Neural progenitor cell (in vitro differentiated cells): ENCODE measurements at regions not wholly inside any gene's neighbourhood (a gene's known extent, or its start where the extent isn't known, plus 50 kb on each side); places are given as distances from the start of the nearest gene placed in this dataset.

ENCODE experiments used
- DNase-seq: peaks from one replicate; pipeline ENCODE4 v3.0.0-alpha.2; 2016; ENCODE audit warnings: low spot score
- H2AFZ ChIP-seq: fragments of 200-600 bp; sonication (generic); replicated peaks from 2 replicates; pipeline ENCODE4 v1.6.1; 2016; ENCODE audit warnings: antibody characterized with exemption
- H3F3A ChIP-seq: fragments of 200-600 bp; sonication (generic); 2 replicates; pipeline ENCODE4 v1.6.1; 2016; ENCODE audit warnings: antibody characterized with exemption, low read depth
- H3K27ac ChIP-seq: fragments of 200-600 bp; sonication (generic); 2 replicates; pipeline ENCODE4 v1.5.1; 2016; ENCODE audit warnings: mild to moderate bottlenecking
- H3K27me3 ChIP-seq: fragments of 200-600 bp; sonication (generic); 2 replicates; pipeline ENCODE4 v1.6.1; 2016; ENCODE audit warnings: mild to moderate bottlenecking, moderate library complexity
- H3K36me3 ChIP-seq: fragments of 200-600 bp; sonication (generic); 2 replicates; pipeline ENCODE4 v1.5.1; 2016
- H3K4me1 ChIP-seq: fragments of 200-600 bp; sonication (generic); 2 replicates; pipeline ENCODE4 v1.6.1; 2016; ENCODE audit warnings: mixed run types
- H3K4me2 ChIP-seq: fragments of 200-600 bp; sonication (generic); 2 replicates; pipeline ENCODE4 v1.6.1; 2016
- H3K4me3 ChIP-seq: fragments of 200-600 bp; sonication (generic); 2 replicates; pipeline ENCODE4 v1.5.1; 2016
- H3K79me2 ChIP-seq: fragments of 200-600 bp; sonication (generic); 2 replicates; pipeline ENCODE4 v1.6.1; 2016; ENCODE audit warnings: low read depth
- H3K9ac ChIP-seq: fragments of 200-600 bp; sonication (generic); 2 replicates; pipeline ENCODE4 v1.6.1; 2016
- H3K9me3 ChIP-seq: fragments of 200-600 bp; sonication (generic); 2 replicates; pipeline ENCODE4 v1.5.1; 2016; ENCODE audit warnings: low read depth
- H4K20me1 ChIP-seq: fragments of 200-600 bp; sonication (generic); 2 replicates; pipeline ENCODE4 v1.6.1; 2016; ENCODE audit warnings: low read depth
- H3K27ac Mint-ChIP-seq: 3 replicates; pipeline ENCODE4 v1.8.0; 2021; ENCODE audit warnings: mixed read lengths
- H3K27me3 Mint-ChIP-seq: 2 replicates; pipeline ENCODE4 v1.8.0; 2022; ENCODE audit warnings: low read depth, mild to moderate bottlenecking, inconsistent platforms, moderate library complexity, mixed read lengths; ENCODE audit not compliant: insufficient read depth
- H3K36me3 Mint-ChIP-seq: 3 replicates; pipeline ENCODE4 v1.8.0; 2021; ENCODE audit warnings: mixed read lengths
- H3K4me1 Mint-ChIP-seq: 3 replicates; pipeline ENCODE4 v1.8.0; 2021; ENCODE audit warnings: mixed read lengths
- H3K4me3 Mint-ChIP-seq: 3 replicates; pipeline ENCODE4 v1.8.0; 2021; ENCODE audit warnings: mild to moderate bottlenecking, moderate library complexity, mixed read lengths
- H3K9me3 Mint-ChIP-seq: 3 replicates; pipeline ENCODE4 v1.8.0; 2020; ENCODE audit warnings: mixed read lengths
- EZH2 ChIP-seq: fragments of 200-600 bp; sonication (generic); IDR thresholded peaks from 2 replicates; pipeline ENCODE4 v1.6.1; 2017; ENCODE audit warnings: antibody characterized with exemption, mild to moderate bottlenecking, moderate library complexity
- EZH2phosphoT487 ChIP-seq: fragments of 200-600 bp; sonication (generic); IDR thresholded peaks from 2 replicates; pipeline ENCODE4 v1.6.1; 2017; ENCODE audit warnings: antibody characterized with exemption
- TF ChIP-seq, protein P1 (sequence below): fragments of 200-600 bp; sonication (generic); IDR thresholded peaks from 2 replicates; pipeline ENCODE4 v1.5.1; 2017; ENCODE audit warnings: antibody characterized with exemption, mild to moderate bottlenecking

DNA sequence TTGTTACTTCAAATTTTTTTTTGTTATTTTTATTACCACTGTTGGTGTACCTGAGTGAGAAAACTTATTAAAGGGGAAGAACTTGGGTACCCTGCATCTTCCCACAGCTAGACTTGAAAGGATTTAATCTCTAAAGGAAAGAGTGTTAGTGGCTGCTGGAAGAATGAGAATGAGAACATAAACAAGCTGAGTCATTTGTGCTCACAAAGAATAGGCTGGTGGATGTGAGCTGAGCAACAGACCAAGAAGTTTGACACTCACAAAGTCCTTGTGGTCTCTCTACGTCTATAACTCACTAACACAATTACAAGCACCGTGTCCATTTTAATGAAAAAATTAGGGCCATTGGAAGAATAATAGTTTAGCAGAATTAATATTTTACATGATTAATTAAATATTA lies 217.6 kb upstream of the ANO5 start:
- Mint-ChIP-seq H3K27me3 (no peaks in the 10 kb centered on the region), H3K4me1 (peaks cover 6% of the 10 kb centered on the region), H3K27ac (no peak overlapping the region), H3K4me3 (no peak overlapping the region), H3K9me3 (no peaks in the 10 kb centered on the region), H3K36me3 (no peaks in the 10 kb centered on the region)
- Histone ChIP-seq H2AFZ (no peak overlapping the region), H3K27me3 (no peaks in the 10 kb centered on the region), H3K79me2 (no peaks in the 10 kb centered on the region), H4K20me1 (no peaks in the 10 kb centered on the region), H3K9ac (no peak overlapping the region), H3K27ac (no peak overlapping the region), H3K36me3 (no peaks in the 10 kb centered on the region), H3K4me2 (no peak overlapping the region), H3K9me3 (no peaks in the 10 kb centered on the region), H3K4me1 (peaks cover 4% of the 10 kb centered on the region), H3K4me3 (no peak overlapping the region), H3F3A (no peaks in the 10 kb centered on the region)
- peak; percentile 31 for DNase-seq
- TF ChIP-seq EZH2phosphoT487, result no peak
- TF ChIP-seq EZH2, result no peak
- TF ChIP-seq, protein P1, sequence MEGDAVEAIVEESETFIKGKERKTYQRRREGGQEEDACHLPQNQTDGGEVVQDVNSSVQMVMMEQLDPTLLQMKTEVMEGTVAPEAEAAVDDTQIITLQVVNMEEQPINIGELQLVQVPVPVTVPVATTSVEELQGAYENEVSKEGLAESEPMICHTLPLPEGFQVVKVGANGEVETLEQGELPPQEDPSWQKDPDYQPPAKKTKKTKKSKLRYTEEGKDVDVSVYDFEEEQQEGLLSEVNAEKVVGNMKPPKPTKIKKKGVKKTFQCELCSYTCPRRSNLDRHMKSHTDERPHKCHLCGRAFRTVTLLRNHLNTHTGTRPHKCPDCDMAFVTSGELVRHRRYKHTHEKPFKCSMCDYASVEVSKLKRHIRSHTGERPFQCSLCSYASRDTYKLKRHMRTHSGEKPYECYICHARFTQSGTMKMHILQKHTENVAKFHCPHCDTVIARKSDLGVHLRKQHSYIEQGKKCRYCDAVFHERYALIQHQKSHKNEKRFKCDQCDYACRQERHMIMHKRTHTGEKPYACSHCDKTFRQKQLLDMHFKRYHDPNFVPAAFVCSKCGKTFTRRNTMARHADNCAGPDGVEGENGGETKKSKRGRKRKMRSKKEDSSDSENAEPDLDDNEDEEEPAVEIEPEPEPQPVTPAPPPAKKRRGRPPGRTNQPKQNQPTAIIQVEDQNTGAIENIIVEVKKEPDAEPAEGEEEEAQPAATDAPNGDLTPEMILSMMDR, result no peak

DNA sequence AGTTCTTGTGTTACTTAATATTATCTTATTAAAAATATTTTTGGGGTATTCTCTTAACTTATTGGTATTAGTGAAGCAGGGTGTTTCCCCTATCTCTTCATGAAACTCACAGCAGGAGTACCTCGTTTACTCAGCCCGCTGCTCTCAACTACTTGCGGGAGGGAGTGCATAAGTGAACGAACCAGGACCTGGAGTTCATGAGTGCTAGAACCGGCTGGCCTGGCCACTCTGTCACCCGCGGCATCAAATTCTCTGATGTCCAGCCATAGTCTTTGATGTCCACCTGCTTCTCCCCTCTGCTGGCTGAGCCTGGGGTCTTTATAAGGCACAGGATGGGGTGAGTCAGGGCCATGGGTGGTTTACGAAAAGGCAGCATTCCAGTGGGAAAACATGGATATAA lies 216.7 kb upstream of the ANO5 start:
- H3K4me1 Mint-ChIP-seq, result peaks cover 6% of the 10 kb centered on the region
- no peaks in the 10 kb centered on the region for H3K36me3 ChIP-seq
- no peaks in the 10 kb centered on the region for H3K36me3 Mint-ChIP-seq
- no peaks in the 10 kb centered on the region for H3K9me3 ChIP-seq
- no peaks in the 10 kb centered on the region for H3K27me3 ChIP-seq
- TF ChIP-seq, protein P1, result no peak
- TF ChIP-seq EZH2phosphoT487 (no peak), EZH2 (no peak)
- DNase-seq, result no peak
- no peak overlapping the region for H3K4me2 ChIP-seq
- no peaks in the 10 kb centered on the region for H4K20me1 ChIP-seq
- H3K79me2 ChIP-seq, result no peaks in the 10 kb centered on the region
- no peak overlapping the region for H3K27ac Mint-ChIP-seq
- H3K4me3 ChIP-seq, result no peak overlapping the region
- H3K9ac ChIP-seq, result no peak overlapping the region
- no peak overlapping the region for H3K4me3 Mint-ChIP-seq
- H3K9me3 Mint-ChIP-seq, result no peaks in the 10 kb centered on the region
- H3K4me1 ChIP-seq, result peaks cover 4% of the 10 kb centered on the region
- H3K27me3 Mint-ChIP-seq, result no peaks in the 10 kb centered on the region
- H2AFZ ChIP-seq, result no peak overlapping the region
- H3F3A ChIP-seq, result no peaks in the 10 kb centered on the region
- H3K27ac ChIP-seq, result no peak overlapping the region

- Histone ChIP-seq H3F3A (no peaks in the 10 kb centered on the region), H3K36me3 (no peaks in the 10 kb centered on the region), H3K9ac (no peak overlapping the region), H4K20me1 (no peaks in the 10 kb centered on the region), H3K79me2 (no peaks in the 10 kb centered on the region), H3K4me3 (no peak overlapping the region), H3K27ac (no peak overlapping the region), H2AFZ (no peak overlapping the region), H3K4me1 (no peaks in the 10 kb centered on the region), H3K4me2 (no peak overlapping the region), H3K27me3 (no peaks in the 10 kb centered on the region), H3K9me3 (no peaks in the 10 kb centered on the region)
- TF ChIP-seq EZH2phosphoT487, result no peak
- TF ChIP-seq, protein P1, result no peak
- no peak for TF ChIP-seq EZH2
- Mint-ChIP-seq H3K27ac (no peak overlapping the region), H3K4me1 (no peaks in the 10 kb centered on the region), H3K27me3 (no peaks in the 10 kb centered on the region), H3K36me3 (no peaks in the 10 kb centered on the region), H3K4me3 (no peak overlapping the region), H3K9me3 (no peaks in the 10 kb centered on the region)
- DNase-seq, result no peak
Measured at GRCh38 chr11:21983431-21983830, 209.5 kb upstream of the ANO5 start.

DNA sequence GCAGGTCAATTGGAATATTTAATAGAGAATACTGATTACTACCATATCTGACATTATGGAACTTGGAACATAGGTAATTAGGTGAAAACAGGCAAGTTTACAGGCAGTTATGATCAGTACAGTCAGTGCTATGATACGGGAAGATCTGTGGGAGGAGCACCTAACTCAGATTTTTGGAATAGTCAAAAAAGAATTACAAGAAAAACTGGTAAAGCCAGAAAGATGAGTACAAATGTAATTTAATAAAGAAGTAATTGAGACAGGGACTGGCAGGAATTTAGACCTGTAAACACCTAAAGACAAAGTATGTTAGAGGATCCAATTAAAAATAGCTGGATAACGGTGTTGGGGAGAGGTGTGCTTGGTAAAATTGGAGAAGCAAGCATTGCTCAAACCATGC lies 206.5 kb upstream of the ANO5 start:
- Histone ChIP-seq H3K36me3 (no peaks in the 10 kb centered on the region), H3K4me2 (no peak overlapping the region), H4K20me1 (no peaks in the 10 kb centered on the region), H3K4me3 (no peak overlapping the region), H3K27ac (no peak overlapping the region), H3K9me3 (no peaks in the 10 kb centered on the region), H3F3A (no peaks in the 10 kb centered on the region), H2AFZ (no peak overlapping the region), H3K27me3 (no peaks in the 10 kb centered on the region), H3K9ac (no peak overlapping the region), H3K79me2 (no peaks in the 10 kb centered on the region), H3K4me1 (no peaks in the 10 kb centered on the region)
- Mint-ChIP-seq H3K36me3 (no peaks in the 10 kb centered on the region), H3K27me3 (no peaks in the 10 kb centered on the region), H3K4me3 (no peak overlapping the region), H3K27ac (no peak overlapping the region), H3K9me3 (no peaks in the 10 kb centered on the region), H3K4me1 (no peaks in the 10 kb centered on the region)
- TF ChIP-seq, protein P1, result no peak
- TF ChIP-seq EZH2, result no peak
- no peak for DNase-seq
